Ovary (tissue), 3 donors: ENCODE measurements at regions not wholly inside any gene's neighbourhood (a gene's known extent, or its start where the extent isn't known, plus 50 kb on each side); places are given as distances from the start of the nearest gene placed in this dataset.

Source experiments
- EP300 ChIP-seq: sonication (generic); formaldehyde crosslinking; IDR thresholded peaks from one replicate; pipeline ENCODE4 v1.6.1; 2017; ENCODE audit warnings: antibody characterized with exemption
- POLR2A ChIP-seq: fragments of 450-650 bp; IDR thresholded peaks from one replicate; pipeline ENCODE4 v1.6.1; 2017; ENCODE audit warnings: antibody characterized with exemption, mild to moderate bottlenecking, moderate library complexity
- TF ChIP-seq, protein P1 (sequence below), 3 donors: fragments of 450-650 bp in 2 of 3; fragments of 200-600 bp in 1 of 3; IDR thresholded peaks; one replicate each; pipeline versions ENCODE4 v1.5.1 to v1.8.0; 2016 to 2022; ENCODE audit warnings: antibody characterized with exemption in 3 of 3, mild to moderate bottlenecking in 1 of 3
- donor health status: DM: no; HTN: no; CAD: no.

DNA sequence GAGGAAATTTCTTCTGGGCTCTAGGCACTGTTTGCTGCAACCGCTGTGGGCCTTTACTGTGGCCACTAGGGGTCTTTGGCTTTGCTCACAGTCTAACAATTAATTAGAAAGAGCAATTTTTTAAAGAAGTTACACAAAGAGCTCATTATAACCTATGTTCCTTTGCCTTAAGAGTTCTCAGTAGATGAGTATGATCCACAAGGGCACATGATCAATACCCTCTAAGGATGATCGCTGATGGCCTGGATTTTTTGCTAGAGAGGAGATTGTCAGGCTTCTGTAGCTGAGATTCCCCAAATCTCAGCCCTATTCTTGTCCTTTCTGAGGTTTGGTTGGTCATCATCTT, 80.8 kb upstream of the RHOBTB1 start:
- TF ChIP-seq EP300 (no peak), POLR2A (no peak)
- TF ChIP-seq, protein P1, sequence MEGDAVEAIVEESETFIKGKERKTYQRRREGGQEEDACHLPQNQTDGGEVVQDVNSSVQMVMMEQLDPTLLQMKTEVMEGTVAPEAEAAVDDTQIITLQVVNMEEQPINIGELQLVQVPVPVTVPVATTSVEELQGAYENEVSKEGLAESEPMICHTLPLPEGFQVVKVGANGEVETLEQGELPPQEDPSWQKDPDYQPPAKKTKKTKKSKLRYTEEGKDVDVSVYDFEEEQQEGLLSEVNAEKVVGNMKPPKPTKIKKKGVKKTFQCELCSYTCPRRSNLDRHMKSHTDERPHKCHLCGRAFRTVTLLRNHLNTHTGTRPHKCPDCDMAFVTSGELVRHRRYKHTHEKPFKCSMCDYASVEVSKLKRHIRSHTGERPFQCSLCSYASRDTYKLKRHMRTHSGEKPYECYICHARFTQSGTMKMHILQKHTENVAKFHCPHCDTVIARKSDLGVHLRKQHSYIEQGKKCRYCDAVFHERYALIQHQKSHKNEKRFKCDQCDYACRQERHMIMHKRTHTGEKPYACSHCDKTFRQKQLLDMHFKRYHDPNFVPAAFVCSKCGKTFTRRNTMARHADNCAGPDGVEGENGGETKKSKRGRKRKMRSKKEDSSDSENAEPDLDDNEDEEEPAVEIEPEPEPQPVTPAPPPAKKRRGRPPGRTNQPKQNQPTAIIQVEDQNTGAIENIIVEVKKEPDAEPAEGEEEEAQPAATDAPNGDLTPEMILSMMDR (IDR thresholded peaks at IDR 0.05) = no peak
